Suprapubic skin (tissue), 4 donors: ENCODE measurements at regions not wholly inside any gene's neighbourhood (a gene's known extent, or its start where the extent isn't known, plus 50 kb on each side); places are given as distances from the start of the nearest gene placed in this dataset.

Experiments used
- DNase-seq, 2 donors: peaks; one replicate each; pipeline ENCODE4 v3.0.0-alpha.2; 2019; ENCODE audit warnings: low spot score in 2 of 2
- H3K27ac ChIP-seq: fragments of 200-600 bp; sonication (generic); one replicate; pipeline ENCODE4 v1.5.1; 2019
- H3K27me3 ChIP-seq: fragments of 200-600 bp; sonication (generic); one replicate; pipeline ENCODE4 v1.5.1; 2019
- H3K36me3 ChIP-seq: fragments of 200-600 bp; sonication (generic); one replicate; pipeline ENCODE4 v1.5.1; 2019
- H3K4me1 ChIP-seq: fragments of 200-600 bp; sonication (generic); one replicate; pipeline ENCODE4 v1.5.1; 2019
- H3K4me3 ChIP-seq: fragments of 200-600 bp; sonication (generic); one replicate; pipeline ENCODE4 v1.5.1; 2019; ENCODE audit warnings: mild to moderate bottlenecking
- H3K9me3 ChIP-seq: fragments of 200-600 bp; sonication (generic); one replicate; pipeline ENCODE4 v1.5.1; 2019
- CTCF ChIP-seq, 2 donors: fragments of 200-600 bp in 1 of 2; fragments of 450-650 bp in 1 of 2; sonication (generic) in 1 of 2; IDR thresholded peaks; one replicate each; pipeline ENCODE4 v1.5.1; 2016 to 2019; ENCODE audit warnings: antibody characterized with exemption in 2 of 2, mild to moderate bottlenecking in 1 of 2, moderate library complexity in 1 of 2
- EP300 ChIP-seq: sonication (generic); formaldehyde crosslinking; IDR thresholded peaks from one replicate; pipeline ENCODE4 v1.6.1; 2017; ENCODE audit warnings: antibody characterized with exemption
- POLR2A ChIP-seq, 2 donors: fragments of 450-650 bp; IDR thresholded peaks; one replicate each; pipeline ENCODE4 v1.6.1; 2017; ENCODE audit warnings: antibody characterized with exemption in 2 of 2, mild to moderate bottlenecking in 2 of 2, moderate library complexity in 2 of 2
- POLR2AphosphoS5 ChIP-seq, 3 donors: sonication (generic); formaldehyde crosslinking; IDR thresholded peaks; one replicate each; pipeline ENCODE4 v1.6.1; 2017; ENCODE audit warnings: antibody characterized with exemption in 3 of 3
- WGBS: methylation state at CpG from one replicate; pipeline ENCODE4 v1.1.5; 2018; 5-methylcytosine and 5-hydroxymethylcytosine counted together

DNA sequence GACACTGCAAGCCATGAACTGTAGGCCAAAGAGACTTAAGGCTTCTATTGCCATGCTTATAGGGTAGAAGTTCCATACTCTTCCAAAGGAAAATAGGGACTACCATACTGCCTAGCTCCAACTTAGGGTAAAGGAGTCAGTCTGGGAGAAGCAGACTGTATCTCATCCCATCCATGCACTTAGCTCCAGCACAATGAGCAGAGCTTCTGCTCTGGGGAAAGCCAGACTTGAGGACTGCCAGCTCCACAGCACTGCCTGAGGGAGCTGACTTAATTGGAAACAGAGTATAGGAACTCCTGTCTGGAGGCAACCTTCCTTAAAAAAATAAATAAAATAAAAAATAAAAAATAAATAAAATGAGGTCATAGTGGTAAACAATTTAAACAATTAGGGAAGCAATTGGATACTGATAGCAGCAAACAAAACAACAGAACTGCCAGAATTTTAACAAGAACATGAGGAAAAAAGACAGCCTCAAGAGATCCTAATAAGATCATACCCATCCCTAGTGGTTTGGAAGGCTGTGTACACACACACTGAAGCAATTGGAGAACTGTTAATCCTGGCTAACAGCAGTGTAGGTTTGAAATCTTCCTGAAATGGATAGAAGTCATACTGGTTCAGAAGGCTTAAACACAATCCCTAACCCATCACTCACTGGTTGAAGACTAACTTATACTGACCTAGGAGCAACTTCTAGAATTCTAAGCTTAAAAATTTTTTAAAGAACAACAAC is 550.1 kb downstream of the TBC1D4 start:
- no peak for DNase-seq
- Histone ChIP-seq H3K9me3 (peaks cover 10% of the 10 kb centered on the region), H3K4me3 (no peak overlapping the region), H3K27ac (no peak overlapping the region), H3K4me1 (no peaks in the 10 kb centered on the region), H3K27me3 (no peaks in the 10 kb centered on the region), H3K36me3 (no peaks in the 10 kb centered on the region)
- TF ChIP-seq POLR2A (IDR thresholded peaks at IDR 0.05) (no peak), CTCF (IDR thresholded peaks at IDR 0.05) (no peak), EP300 (no peak), POLR2AphosphoS5 (IDR thresholded peaks at IDR 0.05) (no peak)

- no peak for TF ChIP-seq CTCF (IDR thresholded peaks at IDR 0.05)
- TF ChIP-seq EP300: no peak
- no peak for TF ChIP-seq POLR2A (IDR thresholded peaks at IDR 0.05)
- TF ChIP-seq POLR2AphosphoS5 (IDR thresholded peaks at IDR 0.05): no peak
- no peaks in the 10 kb centered on the region for H3K4me1 ChIP-seq
- WGBS: 64% methylated on average over 3 of the region's 3 CpGs
- no peaks in the 10 kb centered on the region for H3K36me3 ChIP-seq
- peaks cover 5% of the 10 kb centered on the region for H3K9me3 ChIP-seq
- H3K4me3 ChIP-seq: no peak overlapping the region
- DNase-seq: no peak
- no peak overlapping the region for H3K27ac ChIP-seq
- H3K27me3 ChIP-seq: no peaks in the 10 kb centered on the region
These were observed 551.4 kb downstream of the TBC1D4 start for GRCh38 chr13:74930402-74931165.

DNA sequence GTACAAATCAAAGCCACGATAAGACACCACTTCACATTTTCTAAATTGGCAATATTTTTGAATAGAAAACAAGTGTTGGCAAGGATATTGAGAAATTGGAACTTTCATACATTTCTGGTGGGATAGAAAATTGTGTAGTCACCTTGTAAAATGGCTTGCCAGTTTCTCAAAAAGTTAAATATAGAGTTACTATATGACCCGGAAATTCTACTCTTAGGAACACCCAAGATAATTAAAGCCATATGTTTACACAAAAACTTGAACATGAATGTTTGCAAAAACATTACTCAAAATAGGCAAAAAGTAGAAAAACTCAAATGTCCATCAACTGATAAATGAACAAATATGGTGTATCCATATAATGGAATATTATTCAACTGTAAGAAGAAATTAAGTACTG is 552.5 kb downstream of the TBC1D4 start:
- no peaks in the 10 kb centered on the region for H3K4me1 ChIP-seq
- no peaks in the 10 kb centered on the region for H3K36me3 ChIP-seq
- TF ChIP-seq CTCF (IDR thresholded peaks at IDR 0.05) (no peak), EP300 (no peak), POLR2AphosphoS5 (IDR thresholded peaks at IDR 0.05) (no peak), POLR2A (IDR thresholded peaks at IDR 0.05) (no peak)
- no peaks in the 10 kb centered on the region for H3K27me3 ChIP-seq
- no peak overlapping the region for H3K4me3 ChIP-seq
- DNase-seq: no peak
- WGBS: 57% methylated on average over 2 of the region's 2 CpGs
- peaks cover 5% of the 10 kb centered on the region for H3K9me3 ChIP-seq
- H3K27ac ChIP-seq: no peak overlapping the region

DNA sequence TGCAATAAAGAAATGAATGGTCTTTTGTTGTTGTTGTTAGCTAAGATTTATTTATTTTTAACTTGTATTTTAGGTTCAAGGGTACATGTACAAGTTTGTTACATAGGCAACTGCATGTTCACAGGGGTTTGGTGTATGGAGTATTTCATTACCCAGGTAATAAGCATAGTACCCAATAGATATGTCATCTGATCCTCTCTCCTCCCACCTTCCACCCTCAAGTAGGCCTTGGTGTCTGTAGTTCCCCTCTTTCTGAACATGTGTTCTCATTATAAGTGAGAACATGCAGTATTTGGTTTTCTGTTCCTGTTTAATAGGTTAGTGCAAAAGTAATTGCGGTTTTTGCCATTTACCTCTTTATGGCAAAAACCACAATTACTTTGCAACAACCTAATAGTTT is 554.1 kb downstream of the TBC1D4 start:
- no peaks in the 10 kb centered on the region for H3K27me3 ChIP-seq
- no peak for DNase-seq
- H3K4me1 ChIP-seq: no peaks in the 10 kb centered on the region
- H3K36me3 ChIP-seq: no peaks in the 10 kb centered on the region
- no peak for TF ChIP-seq POLR2AphosphoS5 (IDR thresholded peaks at IDR 0.05)
- TF ChIP-seq EP300: no peak
- no peak for TF ChIP-seq POLR2A (IDR thresholded peaks at IDR 0.05)
- no peak for TF ChIP-seq CTCF (IDR thresholded peaks at IDR 0.05)
- H3K27ac ChIP-seq: no peak overlapping the region
- 0% methylated on average over 1 of the region's 1 CpG for WGBS
- peaks cover 5% of the 10 kb centered on the region for H3K9me3 ChIP-seq
- H3K4me3 ChIP-seq: no peak overlapping the region

- no peak overlapping the region for H3K4me3 ChIP-seq
- WGBS: 89% methylated on average over 2 of the region's 2 CpGs
- no peaks in the 10 kb centered on the region for H3K36me3 ChIP-seq
- no peaks in the 10 kb centered on the region for H3K4me1 ChIP-seq
- H3K27me3 ChIP-seq: no peaks in the 10 kb centered on the region
- TF ChIP-seq POLR2A (IDR thresholded peaks at IDR 0.05): no peak
- no peak for TF ChIP-seq POLR2AphosphoS5 (IDR thresholded peaks at IDR 0.05)
- no peak for TF ChIP-seq EP300
- no peak for TF ChIP-seq CTCF (IDR thresholded peaks at IDR 0.05)
- no peak overlapping the region for H3K27ac ChIP-seq
- DNase-seq: no peak
- H3K9me3 ChIP-seq: peaks cover 5% of the 10 kb centered on the region
These were observed 559.0 kb downstream of the TBC1D4 start for GRCh38 chr13:74922963-74923362.
